ENCODE measurements at regions not wholly inside any gene's neighbourhood (a gene's known extent, or its start where the extent isn't known, plus 50 kb on each side); places are given as distances from the start of the nearest gene placed in this dataset.
"Not testable (repeated sequence)": the region's sequence is repeated elsewhere in the genome, so short reads cannot be mapped to it uniquely, and the experiment has no call there.

GRCh38 chr1:120542365-120542764, 127.5 kb downstream of the NBPF8 start:
- not testable (repeated sequence) for TF ChIP-seq CTCF (IDR thresholded peaks at IDR 0.05; ENCODE audit: poor library complexity); EZH2 (IDR thresholded peaks at IDR 0.05; ENCODE audit: borderline replicate concordance); EZH2phosphoT487 (IDR thresholded peaks at IDR 0.05; ENCODE audit: low read depth, severe bottlenecking, unreplicated experiment)
